AG09319 (cell line): ENCODE measurements at regions not wholly inside any gene's neighbourhood (a gene's known extent, or its start where the extent isn't known, plus 50 kb on each side); places are given as distances from the start of the nearest gene placed in this dataset.

ENCODE experiments used
- DNase-seq: peaks from one replicate; pipeline ENCODE4 v3.0.0-alpha.2; 2010; ENCODE audit warnings: low read depth; ENCODE audit errors: extremely low read depth
- CTCF ChIP-seq: IDR thresholded peaks from 2 replicates; pipeline ENCODE4 v1.5.1; 2011; ENCODE audit warnings: low read depth, mild to moderate bottlenecking, inconsistent platforms, low read length, moderate library complexity

- no peak for TF ChIP-seq CTCF
- no peak for DNase-seq
Measured at GRCh38 chr18:21180588-21180987, 61.4 kb upstream of the GREB1L start.

- no peak for TF ChIP-seq CTCF
- DNase-seq = no peak
Measured at GRCh38 chr18:21181766-21182165, 60.3 kb upstream of the GREB1L start.

GRCh38 chr18:21183670-21184069 lies 58.4 kb upstream of the GREB1L start:
- TF ChIP-seq CTCF = no peak
- no peak for DNase-seq

GRCh38 chr18:21184396-21184996 lies 57.5 kb upstream of the GREB1L start:
- no peak for TF ChIP-seq CTCF
- no peak for DNase-seq

- DNase-seq = no peak
- TF ChIP-seq CTCF = no peak
Measured at GRCh38 chr18:21187886-21188285, 54.1 kb upstream of the GREB1L start.

- peak; percentile 84 for TF ChIP-seq CTCF
- peak; percentile 28 for DNase-seq
Measured at GRCh38 chr18:21191596-21192307, 50.3 kb upstream of the GREB1L start.
